ENCODE measurements at regions not wholly inside any gene's neighbourhood (a gene's known extent, or its start where the extent isn't known, plus 50 kb on each side); places are given as distances from the start of the nearest gene placed in this dataset.

- no peak for TF ChIP-seq CTCF (IDR thresholded peaks at IDR 0.05; ENCODE audit: poor library complexity, severe bottlenecking)
- no peak for TF ChIP-seq MXI1 (conservative IDR thresholded peaks at IDR 0.05; ENCODE audit: poor library complexity, severe bottlenecking)
- no peak for TF ChIP-seq EZH2 (IDR thresholded peaks at IDR 0.05; ENCODE audit: borderline replicate concordance, insufficient read depth, low read length, poor library complexity, severe bottlenecking)
- TF ChIP-seq TAF1 (IDR thresholded peaks at IDR 0.05; ENCODE audit: low read depth), result no peak
- no peak for TF ChIP-seq EP300 (conservative IDR thresholded peaks at IDR 0.05; ENCODE audit: poor library complexity, severe bottlenecking)
- TF ChIP-seq RAD21 (conservative IDR thresholded peaks at IDR 0.05), result no peak
- TF ChIP-seq POLR2AphosphoS5 (IDR thresholded peaks at IDR 0.05), result no peak
- TF ChIP-seq REST (IDR thresholded peaks at IDR 0.05; ENCODE audit: borderline replicate concordance), result no peak
Observed at GRCh38 chr7:113824117-113824823, 94.5 kb downstream of the PPP1R3A start.
